ENCODE measurements at regions not wholly inside any gene's neighbourhood (a gene's known extent, or its start where the extent isn't known, plus 50 kb on each side); places are given as distances from the start of the nearest gene placed in this dataset.

DNA sequence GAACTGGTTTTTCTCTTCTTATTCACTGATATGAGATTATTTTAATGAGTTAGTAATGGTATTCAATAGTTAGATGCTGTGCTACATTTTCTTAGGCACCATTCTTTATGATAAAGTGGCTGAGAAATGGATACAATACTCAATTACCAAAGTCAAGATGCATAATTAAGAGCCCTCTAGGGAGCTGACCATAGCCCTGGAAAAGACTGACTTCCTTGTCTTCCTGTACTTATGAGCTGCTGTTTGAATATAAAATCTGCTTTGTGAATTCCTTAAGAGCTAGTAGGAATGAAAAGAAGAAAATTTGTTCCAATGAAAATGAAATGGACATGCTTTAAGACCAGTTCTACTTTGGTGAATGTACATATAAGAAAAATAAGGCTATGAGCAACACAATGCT, 452.3 kb downstream of the KCNA4 start:
- no peaks in the 10 kb centered on the region for H3K4me1 Mint-ChIP-seq (ENCODE audit: low read depth)
- TF ChIP-seq, protein P1, sequence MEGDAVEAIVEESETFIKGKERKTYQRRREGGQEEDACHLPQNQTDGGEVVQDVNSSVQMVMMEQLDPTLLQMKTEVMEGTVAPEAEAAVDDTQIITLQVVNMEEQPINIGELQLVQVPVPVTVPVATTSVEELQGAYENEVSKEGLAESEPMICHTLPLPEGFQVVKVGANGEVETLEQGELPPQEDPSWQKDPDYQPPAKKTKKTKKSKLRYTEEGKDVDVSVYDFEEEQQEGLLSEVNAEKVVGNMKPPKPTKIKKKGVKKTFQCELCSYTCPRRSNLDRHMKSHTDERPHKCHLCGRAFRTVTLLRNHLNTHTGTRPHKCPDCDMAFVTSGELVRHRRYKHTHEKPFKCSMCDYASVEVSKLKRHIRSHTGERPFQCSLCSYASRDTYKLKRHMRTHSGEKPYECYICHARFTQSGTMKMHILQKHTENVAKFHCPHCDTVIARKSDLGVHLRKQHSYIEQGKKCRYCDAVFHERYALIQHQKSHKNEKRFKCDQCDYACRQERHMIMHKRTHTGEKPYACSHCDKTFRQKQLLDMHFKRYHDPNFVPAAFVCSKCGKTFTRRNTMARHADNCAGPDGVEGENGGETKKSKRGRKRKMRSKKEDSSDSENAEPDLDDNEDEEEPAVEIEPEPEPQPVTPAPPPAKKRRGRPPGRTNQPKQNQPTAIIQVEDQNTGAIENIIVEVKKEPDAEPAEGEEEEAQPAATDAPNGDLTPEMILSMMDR (IDR thresholded peaks at IDR 0.05), result no peak
- DNase-seq (ENCODE audit: low spot score), result no peak
- H3K4me3 Mint-ChIP-seq (ENCODE audit: unreplicated experiment), result no peak overlapping the region
- H3K27ac Mint-ChIP-seq (ENCODE audit: unreplicated experiment), result no peak overlapping the region
- no peaks in the 10 kb centered on the region for H3K36me3 Mint-ChIP-seq (ENCODE audit: low read depth)
- H3K9me3 Mint-ChIP-seq (ENCODE audit: low read depth), result no peaks in the 10 kb centered on the region
- H3K27me3 Mint-ChIP-seq (ENCODE audit: low read depth), result no peaks in the 10 kb centered on the region

DNA sequence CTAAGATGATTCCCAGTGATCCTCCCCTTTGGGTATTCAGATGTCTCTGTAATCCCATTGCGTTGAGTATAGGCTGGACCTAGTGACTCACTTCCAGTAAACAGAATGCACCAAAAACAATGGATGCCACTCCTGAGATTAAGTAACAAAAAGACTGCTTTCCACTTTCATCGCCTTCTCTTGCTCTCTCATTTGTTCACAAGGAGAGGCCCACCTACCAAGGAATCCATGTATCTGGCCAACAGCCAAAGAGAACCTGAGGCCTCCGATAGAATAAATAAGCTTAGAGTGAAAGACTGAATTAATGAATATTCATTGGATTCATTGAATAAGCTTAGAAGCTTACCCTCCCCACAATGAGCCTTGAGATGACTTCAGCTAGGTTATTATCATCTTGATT, 454.6 kb downstream of the KCNA4 start:
- no peaks in the 10 kb centered on the region for H3K4me1 Mint-ChIP-seq (ENCODE audit: low read depth)
- no peaks in the 10 kb centered on the region for H3K9me3 Mint-ChIP-seq (ENCODE audit: low read depth)
- DNase-seq (ENCODE audit: low spot score), result no peak
- TF ChIP-seq, protein P1 (IDR thresholded peaks at IDR 0.05), result no peak
- no peak overlapping the region for H3K27ac Mint-ChIP-seq (ENCODE audit: unreplicated experiment)
- H3K36me3 Mint-ChIP-seq (ENCODE audit: low read depth), result no peaks in the 10 kb centered on the region
- no peak overlapping the region for H3K4me3 Mint-ChIP-seq (ENCODE audit: unreplicated experiment)
- no peaks in the 10 kb centered on the region for H3K27me3 Mint-ChIP-seq (ENCODE audit: low read depth)

DNA sequence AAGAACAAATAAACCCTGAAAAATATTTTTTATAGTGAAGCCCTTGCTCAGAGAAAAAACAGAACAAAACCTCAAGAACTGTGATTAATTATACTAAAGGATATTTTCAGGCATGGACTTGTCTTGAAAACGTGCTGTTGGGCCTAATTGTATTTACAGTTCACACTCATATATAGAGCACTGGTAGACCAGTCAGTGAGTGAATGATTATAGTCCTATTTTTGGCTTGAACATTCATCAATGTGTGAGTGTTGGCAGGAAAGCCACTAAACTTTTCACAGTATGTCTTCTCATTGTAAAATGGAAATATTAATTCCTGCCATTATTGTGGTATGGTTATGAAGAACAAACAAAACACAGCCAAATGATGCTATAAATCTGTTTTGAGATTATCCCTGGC, 462.8 kb downstream of the KCNA4 start:
- TF ChIP-seq, protein P1 (IDR thresholded peaks at IDR 0.05), result no peak
- Mint-ChIP-seq H3K4me1 (ENCODE audit: low read depth) (no peaks in the 10 kb centered on the region), H3K4me3 (ENCODE audit: unreplicated experiment) (no peak overlapping the region)

DNA sequence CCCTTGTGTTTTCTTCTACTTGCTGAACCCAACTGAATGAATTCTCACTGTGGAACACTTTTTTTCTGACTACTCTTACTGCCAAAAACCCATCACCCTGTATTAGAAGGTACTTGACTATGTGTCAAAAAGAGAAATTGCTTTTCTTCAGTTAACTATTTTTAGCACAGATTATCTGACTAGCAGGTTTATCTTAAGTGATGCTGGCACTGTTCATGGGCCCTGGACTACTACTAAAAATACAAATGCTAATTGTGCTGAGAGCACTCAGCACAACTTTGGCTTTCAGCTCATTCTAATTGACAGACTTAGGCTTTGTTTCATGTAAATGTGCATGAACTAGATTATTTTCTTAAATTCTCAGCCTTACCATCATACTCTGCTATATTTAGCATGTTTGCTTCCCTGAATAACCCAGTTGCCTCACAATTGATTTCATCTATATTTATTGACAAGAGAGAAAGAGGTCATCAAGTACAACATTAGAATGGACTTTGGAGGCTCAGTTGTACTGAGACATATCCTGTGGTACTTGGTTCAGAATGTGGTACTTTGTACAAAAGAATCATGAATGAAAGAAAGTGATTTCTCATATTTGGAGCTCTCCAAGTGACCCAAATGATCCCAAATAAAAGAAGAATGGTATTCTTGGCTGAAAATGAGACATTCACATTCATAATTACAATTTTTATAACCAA, 478.3 kb downstream of the KCNA4 start:
- Mint-ChIP-seq H3K27me3 (ENCODE audit: low read depth) (peaks cover 4% of the 10 kb centered on the region), H3K4me1 (ENCODE audit: low read depth) (no peaks in the 10 kb centered on the region), H3K9me3 (ENCODE audit: low read depth) (no peaks in the 10 kb centered on the region), H3K27ac (ENCODE audit: unreplicated experiment) (no peak overlapping the region), H3K4me3 (ENCODE audit: unreplicated experiment) (no peak overlapping the region), H3K36me3 (ENCODE audit: low read depth) (no peaks in the 10 kb centered on the region)
- TF ChIP-seq, protein P1 (IDR thresholded peaks at IDR 0.05), result no peak
- DNase-seq (ENCODE audit: low spot score), result no peak

More for the DNA sequence above, 462.8 kb downstream of the KCNA4 start:
- peaks cover 7% of the 10 kb centered on the region for H3K27me3 Mint-ChIP-seq (ENCODE audit: low read depth)
- H3K36me3 Mint-ChIP-seq (ENCODE audit: low read depth), result no peaks in the 10 kb centered on the region
- H3K27ac Mint-ChIP-seq (ENCODE audit: unreplicated experiment), result no peak overlapping the region
- no peaks in the 10 kb centered on the region for H3K9me3 Mint-ChIP-seq (ENCODE audit: low read depth)
- DNase-seq (ENCODE audit: low spot score), result no peak

DNA sequence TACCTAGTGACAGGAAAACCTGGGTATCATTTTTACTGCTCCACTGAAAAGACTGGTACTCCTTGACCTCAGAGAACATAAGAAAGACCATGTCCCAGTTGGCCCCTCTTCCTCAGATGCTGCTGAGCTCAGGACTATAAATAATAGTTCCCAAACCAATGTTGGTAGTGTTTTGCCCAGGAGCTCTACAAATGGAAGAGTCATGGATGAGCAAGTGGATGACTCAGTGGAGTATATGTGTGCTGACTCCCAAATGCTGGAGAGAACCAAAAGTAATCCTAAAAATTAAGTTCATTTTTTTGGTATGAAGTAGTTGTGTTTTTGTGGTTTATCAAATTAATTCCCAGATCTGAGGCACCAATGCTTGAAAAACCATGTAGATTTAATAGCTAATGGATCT, 482.0 kb downstream of the KCNA4 start:
- TF ChIP-seq, protein P1 (IDR thresholded peaks at IDR 0.05), result no peak
- no peaks in the 10 kb centered on the region for H3K27me3 Mint-ChIP-seq (ENCODE audit: low read depth)
- H3K36me3 Mint-ChIP-seq (ENCODE audit: low read depth), result no peaks in the 10 kb centered on the region
- H3K9me3 Mint-ChIP-seq (ENCODE audit: low read depth), result no peaks in the 10 kb centered on the region
- DNase-seq (ENCODE audit: low spot score), result no peak
- no peak overlapping the region for H3K27ac Mint-ChIP-seq (ENCODE audit: unreplicated experiment)
- no peaks in the 10 kb centered on the region for H3K4me1 Mint-ChIP-seq (ENCODE audit: low read depth)
- no peak overlapping the region for H3K4me3 Mint-ChIP-seq (ENCODE audit: unreplicated experiment)

All from chondrocyte (in vitro differentiated cells).